ENCODE measurements at regions not wholly inside any gene's neighbourhood (a gene's known extent, or its start where the extent isn't known, plus 50 kb on each side); places are given as distances from the start of the nearest gene placed in this dataset.

GRCh38 chr2:206213514-206213845, 53.8 kb downstream of the EEF1B2 start:
- TF ChIP-seq CTCF (IDR thresholded peaks at IDR 0.05) (no peak), RAD21 (IDR thresholded peaks at IDR 0.05; ENCODE audit: low read length) (no peak), TAF1 (IDR thresholded peaks at IDR 0.05; ENCODE audit: borderline replicate concordance, low read depth, low read length) (no peak), POLR2AphosphoS5 (IDR thresholded peaks at IDR 0.05; ENCODE audit: low read depth, low read length) (no peak), MXI1 (IDR thresholded peaks at IDR 0.05; ENCODE audit: low read depth, low read length) (no peak), REST (IDR thresholded peaks at IDR 0.05; ENCODE audit: low read depth, low read length) (no peak), EP300 (IDR thresholded peaks at IDR 0.05; ENCODE audit: borderline replicate concordance in 1 of 2, low read depth in 1 of 2, low read length in 1 of 2) (no peak), PBX3 (IDR thresholded peaks at IDR 0.05) (no peak), GABPA (IDR thresholded peaks at IDR 0.05; ENCODE audit: low read depth) (no peak), JUND (IDR thresholded peaks at IDR 0.05) (no peak), SIN3A (IDR thresholded peaks at IDR 0.05; ENCODE audit: borderline replicate concordance, low read depth, low read length) (no peak)

All from SK-N-SH (cell line).